Activated T-cell treated with anti-CD3 and anti-CD28 coated beads, Interleukin-2, amount 50 U/mL, for 24 hours (primary cell): ENCODE measurements at regions not wholly inside any gene's neighbourhood (a gene's known extent, or its start where the extent isn't known, plus 50 kb on each side); places are given as distances from the start of the nearest gene placed in this dataset.

Experiments
- DNase-seq: peaks from one replicate; pipeline ENCODE4 v3.0.0-alpha.2; 2020
- H3K27ac Mint-ChIP-seq: 2 replicates; pipeline ENCODE4 v1.8.0; 2020; ENCODE audit warnings: mild to moderate bottlenecking, mixed read lengths
- H3K27me3 Mint-ChIP-seq: 2 replicates; pipeline ENCODE4 v1.8.0; 2020; ENCODE audit warnings: mixed read lengths
- H3K36me3 Mint-ChIP-seq: 2 replicates; pipeline ENCODE4 v1.8.0; 2020; ENCODE audit warnings: low read depth, mixed read lengths
- H3K4me1 Mint-ChIP-seq: 2 replicates; pipeline ENCODE4 v1.8.0; 2020; ENCODE audit warnings: low read depth, mixed read lengths
- H3K4me3 Mint-ChIP-seq: 2 replicates; pipeline ENCODE4 v1.8.0; 2020; ENCODE audit warnings: mild to moderate bottlenecking, moderate library complexity, mixed read lengths
- H3K9me3 Mint-ChIP-seq: 2 replicates; pipeline ENCODE4 v1.8.0; 2020; ENCODE audit warnings: mixed read lengths

- no peak overlapping the region for H3K4me3 Mint-ChIP-seq
- no peak for DNase-seq
- no peaks in the 10 kb centered on the region for H3K4me1 Mint-ChIP-seq
- H3K36me3 Mint-ChIP-seq = no peaks in the 10 kb centered on the region
- no peak overlapping the region for H3K27ac Mint-ChIP-seq
- H3K9me3 Mint-ChIP-seq = peaks cover 6% of the 10 kb centered on the region
- no peaks in the 10 kb centered on the region for H3K27me3 Mint-ChIP-seq
Observed at GRCh38 chr11:98955551-98955950, 65.2 kb upstream of the CNTN5 start.

DNA sequence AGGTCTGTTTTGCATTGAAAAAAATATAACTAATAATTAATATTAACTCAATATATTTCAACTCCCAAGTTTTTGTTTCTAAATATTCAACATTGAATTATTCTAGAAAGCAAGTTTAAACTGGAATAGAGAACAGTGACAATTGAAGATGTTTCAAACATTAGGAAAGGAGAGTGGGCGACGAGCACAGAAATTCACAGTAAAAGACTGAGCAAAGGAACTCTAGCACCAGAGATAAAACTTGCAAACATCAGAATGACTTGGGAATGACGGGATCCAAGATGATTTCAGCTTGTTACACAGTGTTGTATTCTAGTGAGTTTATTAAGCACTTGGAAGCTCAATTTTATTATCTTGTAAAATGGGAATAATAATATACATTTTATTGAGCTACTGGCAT is 56.6 kb upstream of the CNTN5 start:
- Mint-ChIP-seq H3K4me3 (no peak overlapping the region), H3K27ac (no peak overlapping the region), H3K27me3 (no peaks in the 10 kb centered on the region), H3K9me3 (peaks cover under 1% of the 10 kb centered on the region), H3K36me3 (no peaks in the 10 kb centered on the region), H3K4me1 (no peaks in the 10 kb centered on the region)
- no peak for DNase-seq

- Mint-ChIP-seq H3K27me3 (no peaks in the 10 kb centered on the region), H3K4me3 (no peak overlapping the region), H3K4me1 (no peaks in the 10 kb centered on the region), H3K27ac (no peak overlapping the region), H3K36me3 (no peaks in the 10 kb centered on the region), H3K9me3 (no peaks in the 10 kb centered on the region)
- DNase-seq = no peak
Observed at GRCh38 chr11:98965358-98965757, 55.4 kb upstream of the CNTN5 start.

GRCh38 chr11:98965775-98966174 is 55.0 kb upstream of the CNTN5 start:
- H3K4me1 Mint-ChIP-seq = no peaks in the 10 kb centered on the region

GRCh38 chr11:98967005-98967404 is 53.7 kb upstream of the CNTN5 start:
- Mint-ChIP-seq H3K27ac (no peak overlapping the region), H3K4me1 (no peaks in the 10 kb centered on the region), H3K9me3 (peaks cover 3% of the 10 kb centered on the region), H3K4me3 (no peak overlapping the region), H3K36me3 (no peaks in the 10 kb centered on the region), H3K27me3 (no peaks in the 10 kb centered on the region)
- DNase-seq = no peak

More at GRCh38 chr11:98965775-98966174, 55.0 kb upstream of the CNTN5 start:
- DNase-seq = no peak
- Mint-ChIP-seq H3K36me3 (no peaks in the 10 kb centered on the region), H3K27me3 (no peaks in the 10 kb centered on the region), H3K27ac (no peak overlapping the region), H3K9me3 (no peaks in the 10 kb centered on the region), H3K4me3 (no peak overlapping the region)
